ENCODE measurements at regions not wholly inside any gene's neighbourhood (a gene's known extent, or its start where the extent isn't known, plus 50 kb on each side); places are given as distances from the start of the nearest gene placed in this dataset.

DNA sequence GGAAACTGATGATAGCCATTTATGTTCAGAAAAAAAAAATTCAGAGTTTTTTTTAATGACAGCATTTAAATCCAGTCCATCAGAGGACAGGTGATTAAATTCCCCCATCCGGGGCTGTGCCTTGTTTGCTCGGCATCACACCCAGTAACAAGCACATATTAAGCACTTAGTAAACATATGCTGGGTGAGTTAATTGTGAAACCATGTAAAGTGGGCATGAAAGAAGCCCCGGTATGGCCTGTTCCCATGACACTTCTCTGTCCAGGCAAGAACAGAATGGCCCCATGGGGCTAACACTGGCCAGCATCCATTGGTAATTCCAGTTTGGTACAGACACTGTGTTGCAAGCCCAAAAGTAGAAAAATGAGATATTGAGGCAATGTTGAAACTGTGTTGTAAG is 220.8 kb upstream of the RNF32 start:
- TF ChIP-seq, protein P1, sequence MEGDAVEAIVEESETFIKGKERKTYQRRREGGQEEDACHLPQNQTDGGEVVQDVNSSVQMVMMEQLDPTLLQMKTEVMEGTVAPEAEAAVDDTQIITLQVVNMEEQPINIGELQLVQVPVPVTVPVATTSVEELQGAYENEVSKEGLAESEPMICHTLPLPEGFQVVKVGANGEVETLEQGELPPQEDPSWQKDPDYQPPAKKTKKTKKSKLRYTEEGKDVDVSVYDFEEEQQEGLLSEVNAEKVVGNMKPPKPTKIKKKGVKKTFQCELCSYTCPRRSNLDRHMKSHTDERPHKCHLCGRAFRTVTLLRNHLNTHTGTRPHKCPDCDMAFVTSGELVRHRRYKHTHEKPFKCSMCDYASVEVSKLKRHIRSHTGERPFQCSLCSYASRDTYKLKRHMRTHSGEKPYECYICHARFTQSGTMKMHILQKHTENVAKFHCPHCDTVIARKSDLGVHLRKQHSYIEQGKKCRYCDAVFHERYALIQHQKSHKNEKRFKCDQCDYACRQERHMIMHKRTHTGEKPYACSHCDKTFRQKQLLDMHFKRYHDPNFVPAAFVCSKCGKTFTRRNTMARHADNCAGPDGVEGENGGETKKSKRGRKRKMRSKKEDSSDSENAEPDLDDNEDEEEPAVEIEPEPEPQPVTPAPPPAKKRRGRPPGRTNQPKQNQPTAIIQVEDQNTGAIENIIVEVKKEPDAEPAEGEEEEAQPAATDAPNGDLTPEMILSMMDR (IDR thresholded peaks at IDR 0.05; ENCODE audit: low read depth, low read length, poor library complexity, severe bottlenecking) = no peak
- no peak for TF ChIP-seq EZH2phosphoT487 (IDR thresholded peaks at IDR 0.05; ENCODE audit: borderline replicate concordance, low read length)

All from DOHH2 (cell line).